Esophagus muscularis mucosa (tissue), 4 donors: ENCODE measurements at regions not wholly inside any gene's neighbourhood (a gene's known extent, or its start where the extent isn't known, plus 50 kb on each side); places are given as distances from the start of the nearest gene placed in this dataset.

Source experiments
- DNase-seq: peaks from one replicate; pipeline ENCODE4 v3.0.0-alpha.2; 2017; ENCODE audit errors: extremely low spot score
- H3K27ac ChIP-seq, 4 donors: fragments of 200-600 bp; sonication (generic); replicated peaks in 1 of 4; 1 replicate in 3 of 4; 2 replicates in 1 of 4; pipeline ENCODE4 v1.5.1; 2016 to 2019; ENCODE audit warnings: mild to moderate bottlenecking in 1 of 4
- H3K27me3 ChIP-seq, 4 donors: fragments of 200-600 bp; sonication (generic); one replicate each; pipeline versions ENCODE4 v1.5.1 to v1.6.0; 2016 to 2019
- H3K36me3 ChIP-seq, 4 donors: fragments of 200-600 bp; sonication (generic); one replicate each; pipeline ENCODE4 v1.5.1; 2016 to 2019
- H3K4me1 ChIP-seq, 4 donors: fragments of 200-600 bp; sonication (generic); one replicate each; pipeline ENCODE4 v1.5.1; 2016 to 2019
- H3K4me3 ChIP-seq, 4 donors: fragments of 200-600 bp; sonication (generic); 1 replicate in 2 of 4; 2 replicates in 2 of 4; pipeline ENCODE4 v1.5.1; 2016 to 2019; ENCODE audit warnings: mild to moderate bottlenecking in 4 of 4, moderate library complexity in 1 of 4
- H3K9me3 ChIP-seq, 4 donors: fragments of 200-600 bp; sonication (generic); 1 replicate in 3 of 4; 2 replicates in 1 of 4; pipeline ENCODE4 v1.5.1; 2016 to 2019
- CTCF ChIP-seq, 3 experiments: fragments of 200-600 bp in 2 of 3; fragments of 450-650 bp in 1 of 3; sonication (generic) in 2 of 3; IDR thresholded peaks; one replicate each; pipeline ENCODE4 v1.5.1; 2017 to 2019; ENCODE audit warnings: antibody characterized with exemption in 3 of 3, mild to moderate bottlenecking in 2 of 3, moderate library complexity in 1 of 3
- EP300 ChIP-seq: sonication (generic); formaldehyde crosslinking; IDR thresholded peaks from one replicate; pipeline ENCODE4 v1.6.1; 2017; ENCODE audit warnings: antibody characterized with exemption
- POLR2A ChIP-seq: fragments of 450-650 bp; IDR thresholded peaks from one replicate; pipeline ENCODE4 v1.6.1; 2017; ENCODE audit warnings: antibody characterized with exemption, moderate library complexity, mild to moderate bottlenecking, low read depth
- POLR2AphosphoS5 ChIP-seq, 2 donors: sonication (generic); formaldehyde crosslinking; IDR thresholded peaks; one replicate each; pipeline ENCODE4 v1.6.1; 2017; ENCODE audit warnings: antibody characterized with exemption in 2 of 2
- WGBS: methylation state at CpG from one replicate; pipeline ENCODE4 v1.1.5; 2018; 5-methylcytosine and 5-hydroxymethylcytosine counted together
- intact Hi-C: fragments of 100-400 bp; cut with DNase I; formaldehyde crosslinking; loops from one replicate; pipeline ENCODE4 v1.15.1; 2023

GRCh38 chr13:68304286-68304893 is 1074.3 kb upstream of the PCDH9 start:
- TF ChIP-seq POLR2AphosphoS5 (IDR thresholded peaks at IDR 0.05) = no peak
- peak; percentile 33 to 56 (median 36) for TF ChIP-seq CTCF (IDR thresholded peaks at IDR 0.05)
- Histone ChIP-seq H3K4me3 (no peak overlapping the region), H3K36me3 (no peaks in the 10 kb centered on the region), H3K27ac (no peak overlapping the region), H3K9me3 (no peaks in the 10 kb centered on the region), H3K27me3 (no peaks in the 10 kb centered on the region), H3K4me1 (no peaks in the 10 kb centered on the region)
- intact Hi-C loops = no loop called here
- 27% methylated on average over 1 of the region's 1 CpG for WGBS
- no peak for DNase-seq

- no peak for DNase-seq
- Histone ChIP-seq H3K27ac (no peak overlapping the region), H3K36me3 (no peaks in the 10 kb centered on the region), H3K4me3 (no peak overlapping the region), H3K4me1 (peaks cover 0 to 3% (median 0%) of the 10 kb centered on the region in 4 donors), H3K27me3 (no peaks in the 10 kb centered on the region), H3K9me3 (no peaks in the 10 kb centered on the region)
- intact Hi-C loops = no loop called here
- TF ChIP-seq EP300 (no peak), POLR2A (no peak), POLR2AphosphoS5 (IDR thresholded peaks at IDR 0.05) (no peak), CTCF (IDR thresholded peaks at IDR 0.05) (no peak)
Observed at GRCh38 chr13:68293631-68294030, 1063.5 kb upstream of the PCDH9 start.

GRCh38 chr13:68292601-68293000 is 1062.5 kb upstream of the PCDH9 start:
- H3K27ac ChIP-seq = no peak overlapping the region
- H3K4me3 ChIP-seq = no peak overlapping the region
- no peak for DNase-seq
- no peaks in the 10 kb centered on the region for H3K9me3 ChIP-seq
- no peaks in the 10 kb centered on the region for H3K27me3 ChIP-seq
- WGBS = 66% methylated on average over 2 of the region's 2 CpGs
- no peaks in the 10 kb centered on the region for H3K36me3 ChIP-seq
- peaks cover 0 to 3% (median 0%) of the 10 kb centered on the region in 4 donors for H3K4me1 ChIP-seq
- intact Hi-C loops = no loop called here
- TF ChIP-seq EP300 (no peak), CTCF (IDR thresholded peaks at IDR 0.05) (no peak), POLR2AphosphoS5 (IDR thresholded peaks at IDR 0.05) (no peak), POLR2A (no peak)

- H3K36me3 ChIP-seq = no peaks in the 10 kb centered on the region
- no peaks in the 10 kb centered on the region for H3K27me3 ChIP-seq
- H3K27ac ChIP-seq = no peak overlapping the region
- no peaks in the 10 kb centered on the region for H3K9me3 ChIP-seq
- no peak overlapping the region for H3K4me3 ChIP-seq
- no peak for DNase-seq
- TF ChIP-seq POLR2A (no peak), POLR2AphosphoS5 (IDR thresholded peaks at IDR 0.05) (no peak), EP300 (no peak), CTCF (IDR thresholded peaks at IDR 0.05) (no peak)
- intact Hi-C loops = no loop called here
- WGBS = 77% methylated on average over 4 of the region's 4 CpGs
- peaks cover 0 to 3% (median 0%) of the 10 kb centered on the region in 4 donors for H3K4me1 ChIP-seq
Observed at GRCh38 chr13:68291595-68291994, 1061.5 kb upstream of the PCDH9 start.

- no peaks in the 10 kb centered on the region for H3K36me3 ChIP-seq
- DNase-seq = no peak
- H3K27me3 ChIP-seq = no peaks in the 10 kb centered on the region
- no peaks in the 10 kb centered on the region for H3K4me1 ChIP-seq
- H3K4me3 ChIP-seq = no peak overlapping the region
- peaks cover 0 to 9% (median 0%) of the 10 kb centered on the region in 4 donors for H3K9me3 ChIP-seq
- intact Hi-C loops = no loop called here
- 94% methylated on average over 1 of the region's 1 CpG for WGBS
- TF ChIP-seq POLR2A (no peak), CTCF (IDR thresholded peaks at IDR 0.05) (no peak), POLR2AphosphoS5 (IDR thresholded peaks at IDR 0.05) (no peak), EP300 (no peak)
- no peak overlapping the region for H3K27ac ChIP-seq
Observed at GRCh38 chr13:68275758-68276157, 1045.6 kb upstream of the PCDH9 start.
